WTC11 (cell line): ENCODE measurements at regions not wholly inside any gene's neighbourhood (a gene's known extent, or its start where the extent isn't known, plus 50 kb on each side); places are given as distances from the start of the nearest gene placed in this dataset.

ENCODE experiments used
- ATAC-seq: fragments of 200-7000 bp; cut with Tn5 transposase; 2 replicates; pipeline ENCODE4 v1.10.0; 2021; ENCODE audit warnings: mild to moderate bottlenecking, moderate library complexity
- CTCF ChIA-PET: fragments of 300-600 bp; sonication (Branson Sonifier 250); formaldehyde crosslinking; loops from one replicate; lab custom pipeline; 2021; ENCODE audit warnings: antibody characterized with exemption; lab: Charles Lee
- POLR2A ChIA-PET: fragments of 350-600 bp; sonication (Branson Sonifier 250); formaldehyde crosslinking; loops from one replicate; lab custom pipeline; 2021; ENCODE audit warnings: antibody characterized with exemption; lab: Charles Lee
- DNase-seq: peaks from one replicate; pipeline ENCODE4 v3.0.0; 2021; ENCODE audit warnings: low spot score
- H3K27ac Mint-ChIP-seq: 2 replicates; pipeline ENCODE4 v1.8.0; 2021; ENCODE audit warnings: mixed read lengths
- H3K27me3 Mint-ChIP-seq: 2 replicates; pipeline ENCODE4 v1.8.0; 2021; ENCODE audit warnings: low read depth, mild to moderate bottlenecking, moderate library complexity, mixed read lengths
- H3K36me3 Mint-ChIP-seq: 2 replicates; pipeline ENCODE4 v1.8.0; 2021; ENCODE audit warnings: mixed read lengths
- H3K4me1 Mint-ChIP-seq: 2 replicates; pipeline ENCODE4 v1.8.0; 2022; ENCODE audit warnings: mixed read lengths
- H3K4me3 Mint-ChIP-seq: 2 replicates; pipeline ENCODE4 v1.8.0; 2021; ENCODE audit warnings: mild to moderate bottlenecking, moderate library complexity, mixed read lengths
- H3K9me3 Mint-ChIP-seq: 2 replicates; pipeline ENCODE4 v1.8.0; 2021; ENCODE audit warnings: mixed read lengths
- CREB1 ChIP-seq: sonication (generic); formaldehyde crosslinking; IDR thresholded peaks from 2 replicates; pipeline ENCODE4 v1.8.0; 2023; ENCODE audit warnings: mild to moderate bottlenecking, missing genetic modification reagents
- CREM ChIP-seq: sonication (generic); formaldehyde crosslinking; IDR thresholded peaks from 2 replicates; pipeline ENCODE4 v1.8.1; 2022; ENCODE audit warnings: mild to moderate bottlenecking, missing genetic modification reagents, moderate library complexity
- EMX1 ChIP-seq: fragments of 250-450 bp; sonication (Bioruptor Pico); IDR thresholded peaks from 2 replicates; pipeline ENCODE4 v1.8.0; 2021; ENCODE audit warnings: mild to moderate bottlenecking
- ESRRA ChIP-seq: sonication (generic); formaldehyde crosslinking; IDR thresholded peaks from 2 replicates; pipeline ENCODE4 v1.8.1; 2022; ENCODE audit warnings: mild to moderate bottlenecking, missing genetic modification reagents, borderline replicate concordance
- ETV6 ChIP-seq: sonication (generic); formaldehyde crosslinking; IDR thresholded peaks from 2 replicates; pipeline ENCODE4 v1.8.1; 2022; ENCODE audit warnings: mild to moderate bottlenecking, missing genetic modification reagents
- FOXP1 ChIP-seq: sonication (generic); formaldehyde crosslinking; IDR thresholded peaks from 2 replicates; pipeline ENCODE4 v1.8.0; 2022; ENCODE audit warnings: missing genetic modification reagents, mild to moderate bottlenecking, moderate library complexity, borderline replicate concordance
- GTF2I ChIP-seq: fragments of 250-450 bp; sonication (Bioruptor Pico); conservative IDR thresholded peaks from 2 replicates; pipeline ENCODE4 v1.4.0; 2021; ENCODE audit warnings: mild to moderate bottlenecking
- IRF2 ChIP-seq: sonication (generic); formaldehyde crosslinking; IDR thresholded peaks from 2 replicates; pipeline ENCODE4 v1.8.0; 2022; ENCODE audit warnings: low read depth, missing genetic modification reagents, borderline replicate concordance
- MXD4 ChIP-seq: fragments of 250-450 bp; sonication (Bioruptor Pico); IDR thresholded peaks from 2 replicates; pipeline ENCODE4 v1.8.0; 2021; ENCODE audit warnings: mild to moderate bottlenecking, moderate library complexity, borderline replicate concordance
- NFATC4 ChIP-seq: fragments of 250-450 bp; sonication (Bioruptor Pico); IDR thresholded peaks from 2 replicates; pipeline ENCODE4 v1.9.0; 2021; ENCODE audit warnings: mild to moderate bottlenecking
- OVOL2 ChIP-seq: fragments of 250-450 bp; sonication (Bioruptor Pico); IDR thresholded peaks from 2 replicates; pipeline ENCODE4 v1.9.0; 2021; ENCODE audit warnings: mild to moderate bottlenecking, borderline replicate concordance
- PRRX2 ChIP-seq: fragments of 250-450 bp; sonication (Bioruptor Pico); IDR thresholded peaks from 2 replicates; pipeline ENCODE4 v1.8.0; 2021; ENCODE audit warnings: mild to moderate bottlenecking
- SMAD4 ChIP-seq: sonication (generic); formaldehyde crosslinking; IDR thresholded peaks from 2 replicates; pipeline ENCODE4 v1.8.0; 2022; ENCODE audit warnings: mild to moderate bottlenecking, missing genetic modification reagents
- SP1 ChIP-seq: sonication (generic); formaldehyde crosslinking; conservative IDR thresholded peaks from 2 replicates; pipeline ENCODE4 v1.8.1; 2022; ENCODE audit warnings: missing genetic modification reagents
- ZBTB21 ChIP-seq: sonication (generic); formaldehyde crosslinking; IDR thresholded peaks from 2 replicates; pipeline ENCODE4 v1.8.1; 2023; ENCODE audit warnings: mild to moderate bottlenecking, missing genetic modification reagents, borderline replicate concordance
- ZNF121 ChIP-seq: sonication (generic); formaldehyde crosslinking; IDR thresholded peaks from 2 replicates; pipeline ENCODE4 v1.8.0; 2023; ENCODE audit warnings: missing genetic modification reagents
- ZNF416 ChIP-seq: fragments of 250-450 bp; sonication (Bioruptor Pico); IDR thresholded peaks from 2 replicates; pipeline ENCODE4 v1.9.0; 2021; ENCODE audit warnings: mild to moderate bottlenecking, inconsistent platforms
- ZNF423 ChIP-seq: fragments of 250-450 bp; sonication (Bioruptor Pico); IDR thresholded peaks from 2 replicates; pipeline ENCODE4 v2.1.2; 2022; ENCODE audit warnings: mild to moderate bottlenecking, moderate library complexity
- TF ChIP-seq, protein P1 (sequence below): sonication (generic); formaldehyde crosslinking; IDR thresholded peaks from 2 replicates; pipeline ENCODE4 v1.8.1; 2022; ENCODE audit warnings: low read depth, missing genetic modification reagents, borderline replicate concordance
- TF ChIP-seq, protein P2 (sequence below): sonication (generic); formaldehyde crosslinking; IDR thresholded peaks from 2 replicates; pipeline ENCODE4 v1.8.1; 2023; ENCODE audit warnings: mild to moderate bottlenecking, moderate library complexity, missing genetic modification reagents
- TF ChIP-seq, protein P3 (sequence below): sonication (generic); formaldehyde crosslinking; IDR thresholded peaks from 2 replicates; pipeline ENCODE4 v1.8.0; 2022; ENCODE audit warnings: missing genetic modification reagents
- TF ChIP-seq, protein P4 (sequence below): sonication (generic); formaldehyde crosslinking; IDR thresholded peaks from 2 replicates; pipeline ENCODE4 v1.8.1; 2023; ENCODE audit warnings: mild to moderate bottlenecking, missing genetic modification reagents
- TF ChIP-seq, protein P5 (sequence below): sonication (generic); formaldehyde crosslinking; IDR thresholded peaks from 2 replicates; pipeline ENCODE4 v1.8.1; 2022; ENCODE audit warnings: missing genetic modification reagents, borderline replicate concordance
- TF ChIP-seq, protein P6 (sequence below): sonication (generic); formaldehyde crosslinking; IDR thresholded peaks from 2 replicates; pipeline ENCODE4 v1.8.0; 2022; ENCODE audit warnings: mild to moderate bottlenecking, missing genetic modification reagents
- TF ChIP-seq, protein P7 (sequence below): fragments of 250-450 bp; sonication (Bioruptor Pico); IDR thresholded peaks from 2 replicates; pipeline ENCODE4 v1.8.0; 2021; ENCODE audit warnings: mild to moderate bottlenecking

DNA sequence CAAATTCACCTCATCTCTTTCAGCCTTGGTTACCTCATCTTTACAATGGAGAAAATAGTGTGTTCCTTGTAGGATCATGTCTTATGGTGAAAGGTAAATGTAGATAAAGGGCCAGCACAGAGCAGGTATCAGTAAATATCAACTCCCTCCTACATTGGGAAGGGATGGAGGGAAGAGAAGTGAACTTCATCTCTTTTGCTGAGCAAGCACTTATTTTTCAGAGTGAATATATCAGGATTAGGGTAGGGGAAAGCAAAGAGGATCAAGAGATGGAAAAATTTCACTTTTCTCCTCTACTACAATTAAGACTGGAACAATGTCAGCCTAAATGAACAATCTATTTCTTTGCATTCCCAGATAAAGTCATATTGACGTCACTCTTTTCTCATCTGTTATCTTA lies 193.8 kb upstream of the JUN start:
- POLR2A ChIA-PET = no interaction called here
- CTCF ChIA-PET = no interaction called here
- H3K27ac Mint-ChIP-seq = no peak overlapping the region
- H3K27me3 Mint-ChIP-seq = no peaks in the 10 kb centered on the region; the same call in 1 of the 2 replicates
- no peaks in the 10 kb centered on the region for H3K36me3 Mint-ChIP-seq
- no peak overlapping the region for H3K4me3 Mint-ChIP-seq
- no peaks in the 10 kb centered on the region for H3K9me3 Mint-ChIP-seq
- TF ChIP-seq EMX1 (CRISPR knock-in tag) = no peak
- no peak for TF ChIP-seq ZBTB21 (CRISPR knock-in tag)
- TF ChIP-seq, protein P1, sequence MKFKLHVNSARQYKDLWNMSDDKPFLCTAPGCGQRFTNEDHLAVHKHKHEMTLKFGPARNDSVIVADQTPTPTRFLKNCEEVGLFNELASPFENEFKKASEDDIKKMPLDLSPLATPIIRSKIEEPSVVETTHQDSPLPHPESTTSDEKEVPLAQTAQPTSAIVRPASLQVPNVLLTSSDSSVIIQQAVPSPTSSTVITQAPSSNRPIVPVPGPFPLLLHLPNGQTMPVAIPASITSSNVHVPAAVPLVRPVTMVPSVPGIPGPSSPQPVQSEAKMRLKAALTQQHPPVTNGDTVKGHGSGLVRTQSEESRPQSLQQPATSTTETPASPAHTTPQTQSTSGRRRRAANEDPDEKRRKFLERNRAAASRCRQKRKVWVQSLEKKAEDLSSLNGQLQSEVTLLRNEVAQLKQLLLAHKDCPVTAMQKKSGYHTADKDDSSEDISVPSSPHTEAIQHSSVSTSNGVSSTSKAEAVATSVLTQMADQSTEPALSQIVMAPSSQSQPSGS (CRISPR knock-in tag) = no peak
- no peak for TF ChIP-seq ZNF416
- no peak for TF ChIP-seq ETV6 (CRISPR knock-in tag)
- TF ChIP-seq, protein P2, sequence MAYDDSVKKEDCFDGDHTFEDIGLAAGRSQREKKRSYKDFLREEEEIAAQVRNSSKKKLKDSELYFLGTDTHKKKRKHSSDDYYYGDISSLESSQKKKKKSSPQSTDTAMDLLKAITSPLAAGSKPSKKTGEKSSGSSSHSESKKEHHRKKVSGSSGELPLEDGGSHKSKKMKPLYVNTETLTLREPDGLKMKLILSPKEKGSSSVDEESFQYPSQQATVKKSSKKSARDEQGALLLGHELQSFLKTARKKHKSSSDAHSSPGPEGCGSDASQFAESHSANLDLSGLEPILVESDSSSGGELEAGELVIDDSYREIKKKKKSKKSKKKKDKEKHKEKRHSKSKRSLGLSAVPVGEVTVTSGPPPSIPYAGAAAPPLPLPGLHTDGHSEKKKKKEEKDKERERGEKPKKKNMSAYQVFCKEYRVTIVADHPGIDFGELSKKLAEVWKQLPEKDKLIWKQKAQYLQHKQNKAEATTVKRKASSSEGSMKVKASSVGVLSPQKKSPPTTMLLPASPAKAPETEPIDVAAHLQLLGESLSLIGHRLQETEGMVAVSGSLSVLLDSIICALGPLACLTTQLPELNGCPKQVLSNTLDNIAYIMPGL (CRISPR knock-in tag) = no peak
- TF ChIP-seq SP1 = no peak
- no peak for TF ChIP-seq ESRRA (CRISPR knock-in tag)
- TF ChIP-seq, protein P3, sequence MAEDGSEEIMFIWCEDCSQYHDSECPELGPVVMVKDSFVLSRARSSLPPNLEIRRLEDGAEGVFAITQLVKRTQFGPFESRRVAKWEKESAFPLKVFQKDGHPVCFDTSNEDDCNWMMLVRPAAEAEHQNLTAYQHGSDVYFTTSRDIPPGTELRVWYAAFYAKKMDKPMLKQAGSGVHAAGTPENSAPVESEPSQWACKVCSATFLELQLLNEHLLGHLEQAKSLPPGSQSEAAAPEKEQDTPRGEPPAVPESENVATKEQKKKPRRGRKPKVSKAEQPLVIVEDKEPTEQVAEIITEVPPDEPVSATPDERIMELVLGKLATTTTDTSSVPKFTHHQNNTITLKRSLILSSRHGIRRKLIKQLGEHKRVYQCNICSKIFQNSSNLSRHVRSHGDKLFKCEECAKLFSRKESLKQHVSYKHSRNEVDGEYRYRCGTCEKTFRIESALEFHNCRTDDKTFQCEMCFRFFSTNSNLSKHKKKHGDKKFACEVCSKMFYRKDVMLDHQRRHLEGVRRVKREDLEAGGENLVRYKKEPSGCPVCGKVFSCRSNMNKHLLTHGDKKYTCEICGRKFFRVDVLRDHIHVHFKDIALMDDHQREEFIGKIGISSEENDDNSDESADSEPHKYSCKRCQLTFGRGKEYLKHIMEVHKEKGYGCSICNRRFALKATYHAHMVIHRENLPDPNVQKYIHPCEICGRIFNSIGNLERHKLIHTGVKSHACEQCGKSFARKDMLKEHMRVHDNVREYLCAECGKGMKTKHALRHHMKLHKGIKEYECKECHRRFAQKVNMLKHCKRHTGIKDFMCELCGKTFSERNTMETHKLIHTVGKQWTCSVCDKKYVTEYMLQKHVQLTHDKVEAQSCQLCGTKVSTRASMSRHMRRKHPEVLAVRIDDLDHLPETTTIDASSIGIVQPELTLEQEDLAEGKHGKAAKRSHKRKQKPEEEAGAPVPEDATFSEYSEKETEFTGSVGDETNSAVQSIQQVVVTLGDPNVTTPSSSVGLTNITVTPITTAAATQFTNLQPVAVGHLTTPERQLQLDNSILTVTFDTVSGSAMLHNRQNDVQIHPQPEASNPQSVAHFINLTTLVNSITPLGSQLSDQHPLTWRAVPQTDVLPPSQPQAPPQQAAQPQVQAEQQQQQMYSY = no peak
- TF ChIP-seq CREM = no peak
- no peak for TF ChIP-seq SMAD4 (CRISPR knock-in tag)
- ATAC-seq (no peak), DNase-seq (no peak)
- H3K4me1 Mint-ChIP-seq = peaks cover 32% of the 10 kb centered on the region

DNA sequence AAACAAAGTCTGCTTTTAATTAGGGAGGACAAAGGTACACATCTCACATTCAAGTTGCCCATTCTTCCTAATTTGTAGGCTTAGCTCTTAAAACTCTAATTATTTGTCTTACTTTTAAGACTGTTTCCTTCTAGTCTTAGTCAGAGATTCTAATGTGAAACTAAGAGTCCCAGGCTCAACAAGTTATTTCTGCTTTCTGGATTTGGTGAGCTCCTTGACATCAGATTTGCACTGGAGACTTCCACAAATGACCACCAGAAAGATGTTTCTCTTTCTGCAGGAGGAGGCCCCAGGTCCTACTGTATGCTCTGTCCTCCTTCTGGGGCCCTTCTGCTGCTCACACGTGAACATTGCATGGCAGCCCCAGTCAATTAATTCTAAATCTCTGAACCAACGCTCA lies 194.2 kb upstream of the JUN start:
- Mint-ChIP-seq H3K36me3 (no peaks in the 10 kb centered on the region), H3K9me3 (no peaks in the 10 kb centered on the region), H3K4me3 (no peak overlapping the region), H3K27ac (no peak overlapping the region), H3K4me1 (peaks cover 35% of the 10 kb centered on the region), H3K27me3 (no peaks in the 10 kb centered on the region; the same call in 1 of the 2 replicates)
- ChIA-PET CTCF (no interaction called here), POLR2A (no interaction called here)
- DNase-seq = no peak
- no peak for ATAC-seq
- TF ChIP-seq, protein P4, sequence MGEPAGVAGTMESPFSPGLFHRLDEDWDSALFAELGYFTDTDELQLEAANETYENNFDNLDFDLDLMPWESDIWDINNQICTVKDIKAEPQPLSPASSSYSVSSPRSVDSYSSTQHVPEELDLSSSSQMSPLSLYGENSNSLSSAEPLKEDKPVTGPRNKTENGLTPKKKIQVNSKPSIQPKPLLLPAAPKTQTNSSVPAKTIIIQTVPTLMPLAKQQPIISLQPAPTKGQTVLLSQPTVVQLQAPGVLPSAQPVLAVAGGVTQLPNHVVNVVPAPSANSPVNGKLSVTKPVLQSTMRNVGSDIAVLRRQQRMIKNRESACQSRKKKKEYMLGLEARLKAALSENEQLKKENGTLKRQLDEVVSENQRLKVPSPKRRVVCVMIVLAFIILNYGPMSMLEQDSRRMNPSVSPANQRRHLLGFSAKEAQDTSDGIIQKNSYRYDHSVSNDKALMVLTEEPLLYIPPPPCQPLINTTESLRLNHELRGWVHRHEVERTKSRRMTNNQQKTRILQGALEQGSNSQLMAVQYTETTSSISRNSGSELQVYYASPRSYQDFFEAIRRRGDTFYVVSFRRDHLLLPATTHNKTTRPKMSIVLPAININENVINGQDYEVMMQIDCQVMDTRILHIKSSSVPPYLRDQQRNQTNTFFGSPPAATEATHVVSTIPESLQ (CRISPR knock-in tag) = no peak
- no peak for TF ChIP-seq IRF2 (CRISPR knock-in tag)
- no peak for TF ChIP-seq CREB1 (CRISPR knock-in tag)
- no peak for TF ChIP-seq GTF2I (CRISPR knock-in tag)
- TF ChIP-seq ZNF121 (CRISPR knock-in tag) = no peak
- TF ChIP-seq ZNF423 (CRISPR knock-in tag) = no peak
- TF ChIP-seq OVOL2 (CRISPR knock-in tag) = no peak
- TF ChIP-seq PRRX2 (CRISPR knock-in tag) = no peak
- TF ChIP-seq, protein P5, sequence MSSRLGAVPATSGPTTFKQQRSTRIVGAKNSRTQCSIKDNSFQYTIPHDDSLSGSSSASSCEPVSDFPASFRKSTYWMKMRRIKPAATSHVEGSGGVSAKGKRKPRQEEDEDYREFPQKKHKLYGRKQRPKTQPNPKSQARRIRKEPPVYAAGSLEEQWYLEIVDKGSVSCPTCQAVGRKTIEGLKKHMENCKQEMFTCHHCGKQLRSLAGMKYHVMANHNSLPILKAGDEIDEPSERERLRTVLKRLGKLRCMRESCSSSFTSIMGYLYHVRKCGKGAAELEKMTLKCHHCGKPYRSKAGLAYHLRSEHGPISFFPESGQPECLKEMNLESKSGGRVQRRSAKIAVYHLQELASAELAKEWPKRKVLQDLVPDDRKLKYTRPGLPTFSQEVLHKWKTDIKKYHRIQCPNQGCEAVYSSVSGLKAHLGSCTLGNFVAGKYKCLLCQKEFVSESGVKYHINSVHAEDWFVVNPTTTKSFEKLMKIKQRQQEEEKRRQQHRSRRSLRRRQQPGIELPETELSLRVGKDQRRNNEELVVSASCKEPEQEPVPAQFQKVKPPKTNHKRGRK (CRISPR knock-in tag) = no peak
- no peak for TF ChIP-seq FOXP1 (CRISPR knock-in tag)
- TF ChIP-seq, protein P6, sequence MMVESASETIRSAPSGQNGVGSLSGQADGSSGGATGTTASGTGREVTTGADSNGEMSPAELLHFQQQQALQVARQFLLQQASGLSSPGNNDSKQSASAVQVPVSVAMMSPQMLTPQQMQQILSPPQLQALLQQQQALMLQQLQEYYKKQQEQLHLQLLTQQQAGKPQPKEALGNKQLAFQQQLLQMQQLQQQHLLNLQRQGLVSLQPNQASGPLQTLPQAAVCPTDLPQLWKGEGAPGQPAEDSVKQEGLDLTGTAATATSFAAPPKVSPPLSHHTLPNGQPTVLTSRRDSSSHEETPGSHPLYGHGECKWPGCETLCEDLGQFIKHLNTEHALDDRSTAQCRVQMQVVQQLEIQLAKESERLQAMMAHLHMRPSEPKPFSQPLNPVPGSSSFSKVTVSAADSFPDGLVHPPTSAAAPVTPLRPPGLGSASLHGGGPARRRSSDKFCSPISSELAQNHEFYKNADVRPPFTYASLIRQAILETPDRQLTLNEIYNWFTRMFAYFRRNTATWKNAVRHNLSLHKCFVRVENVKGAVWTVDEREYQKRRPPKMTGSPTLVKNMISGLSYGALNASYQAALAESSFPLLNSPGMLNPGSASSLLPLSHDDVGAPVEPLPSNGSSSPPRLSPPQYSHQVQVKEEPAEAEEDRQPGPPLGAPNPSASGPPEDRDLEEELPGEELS (CRISPR knock-in tag) = no peak
- no peak for TF ChIP-seq MXD4
- TF ChIP-seq, protein P7, sequence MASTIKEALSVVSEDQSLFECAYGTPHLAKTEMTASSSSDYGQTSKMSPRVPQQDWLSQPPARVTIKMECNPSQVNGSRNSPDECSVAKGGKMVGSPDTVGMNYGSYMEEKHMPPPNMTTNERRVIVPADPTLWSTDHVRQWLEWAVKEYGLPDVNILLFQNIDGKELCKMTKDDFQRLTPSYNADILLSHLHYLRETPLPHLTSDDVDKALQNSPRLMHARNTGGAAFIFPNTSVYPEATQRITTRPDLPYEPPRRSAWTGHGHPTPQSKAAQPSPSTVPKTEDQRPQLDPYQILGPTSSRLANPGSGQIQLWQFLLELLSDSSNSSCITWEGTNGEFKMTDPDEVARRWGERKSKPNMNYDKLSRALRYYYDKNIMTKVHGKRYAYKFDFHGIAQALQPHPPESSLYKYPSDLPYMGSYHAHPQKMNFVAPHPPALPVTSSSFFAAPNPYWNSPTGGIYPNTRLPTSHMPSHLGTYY (CRISPR knock-in tag) = no peak
- TF ChIP-seq NFATC4 (CRISPR knock-in tag) = no peak
